Suprapubic skin (tissue), 4 donors: ENCODE measurements at regions not wholly inside any gene's neighbourhood (a gene's known extent, or its start where the extent isn't known, plus 50 kb on each side); places are given as distances from the start of the nearest gene placed in this dataset.

ENCODE experiments used
- EP300 ChIP-seq: sonication (generic); formaldehyde crosslinking; IDR thresholded peaks from one replicate; pipeline ENCODE4 v1.6.1; 2017; ENCODE audit warnings: antibody characterized with exemption
- POLR2A ChIP-seq, 2 donors: fragments of 450-650 bp; IDR thresholded peaks; one replicate each; pipeline ENCODE4 v1.6.1; 2017; ENCODE audit warnings: antibody characterized with exemption in 2 of 2, mild to moderate bottlenecking in 2 of 2, moderate library complexity in 2 of 2
- POLR2AphosphoS5 ChIP-seq, 3 donors: sonication (generic); formaldehyde crosslinking; IDR thresholded peaks; one replicate each; pipeline ENCODE4 v1.6.1; 2017; ENCODE audit warnings: antibody characterized with exemption in 3 of 3
- TF ChIP-seq, protein P1 (sequence below), 2 donors: fragments of 200-600 bp in 1 of 2; fragments of 450-650 bp in 1 of 2; sonication (generic) in 1 of 2; IDR thresholded peaks; one replicate each; pipeline ENCODE4 v1.5.1; 2016 to 2019; ENCODE audit warnings: antibody characterized with exemption in 2 of 2, mild to moderate bottlenecking in 1 of 2, moderate library complexity in 1 of 2

GRCh38 chr7:46459942-46460341, 538.9 kb upstream of the IGFBP3 start:
- TF ChIP-seq, protein P1, sequence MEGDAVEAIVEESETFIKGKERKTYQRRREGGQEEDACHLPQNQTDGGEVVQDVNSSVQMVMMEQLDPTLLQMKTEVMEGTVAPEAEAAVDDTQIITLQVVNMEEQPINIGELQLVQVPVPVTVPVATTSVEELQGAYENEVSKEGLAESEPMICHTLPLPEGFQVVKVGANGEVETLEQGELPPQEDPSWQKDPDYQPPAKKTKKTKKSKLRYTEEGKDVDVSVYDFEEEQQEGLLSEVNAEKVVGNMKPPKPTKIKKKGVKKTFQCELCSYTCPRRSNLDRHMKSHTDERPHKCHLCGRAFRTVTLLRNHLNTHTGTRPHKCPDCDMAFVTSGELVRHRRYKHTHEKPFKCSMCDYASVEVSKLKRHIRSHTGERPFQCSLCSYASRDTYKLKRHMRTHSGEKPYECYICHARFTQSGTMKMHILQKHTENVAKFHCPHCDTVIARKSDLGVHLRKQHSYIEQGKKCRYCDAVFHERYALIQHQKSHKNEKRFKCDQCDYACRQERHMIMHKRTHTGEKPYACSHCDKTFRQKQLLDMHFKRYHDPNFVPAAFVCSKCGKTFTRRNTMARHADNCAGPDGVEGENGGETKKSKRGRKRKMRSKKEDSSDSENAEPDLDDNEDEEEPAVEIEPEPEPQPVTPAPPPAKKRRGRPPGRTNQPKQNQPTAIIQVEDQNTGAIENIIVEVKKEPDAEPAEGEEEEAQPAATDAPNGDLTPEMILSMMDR (IDR thresholded peaks at IDR 0.05), result no peak
- TF ChIP-seq POLR2A (IDR thresholded peaks at IDR 0.05), result no peak
- TF ChIP-seq POLR2AphosphoS5 (IDR thresholded peaks at IDR 0.05), result no peak
- TF ChIP-seq EP300, result no peak
